GM13976 (cell line): ENCODE measurements at regions not wholly inside any gene's neighbourhood (a gene's known extent, or its start where the extent isn't known, plus 50 kb on each side); places are given as distances from the start of the nearest gene placed in this dataset.

Source experiments
- DNase-seq: peaks from one replicate; pipeline ENCODE4 v3.0.0; 2012; ENCODE audit warnings: low spot score
- CTCF ChIP-seq: IDR thresholded peaks from 2 replicates; pipeline ENCODE4 v1.5.1; 2012; ENCODE audit warnings: borderline replicate concordance, mild to moderate bottlenecking; ENCODE audit not compliant: insufficient read depth; ENCODE audit errors: extremely low read depth, missing control alignments, control extremely low read depth
- in situ Hi-C: fragments of 300-500 bp; cut with MboI; formaldehyde crosslinking; loops from one replicate; pipeline ENCODE4 v1.12.0; 2022; ENCODE audit warnings: low sequenced_read_pairs, mixed read lengths, inconsistent platforms; ENCODE audit not compliant: unreplicated experiment

GRCh38 chr3:144182501-144182900 is 210.9 kb downstream of the DIPK2A start:
- TF ChIP-seq CTCF: no peak
- DNase-seq: no peak
- in situ Hi-C loops: no loop called here

DNA sequence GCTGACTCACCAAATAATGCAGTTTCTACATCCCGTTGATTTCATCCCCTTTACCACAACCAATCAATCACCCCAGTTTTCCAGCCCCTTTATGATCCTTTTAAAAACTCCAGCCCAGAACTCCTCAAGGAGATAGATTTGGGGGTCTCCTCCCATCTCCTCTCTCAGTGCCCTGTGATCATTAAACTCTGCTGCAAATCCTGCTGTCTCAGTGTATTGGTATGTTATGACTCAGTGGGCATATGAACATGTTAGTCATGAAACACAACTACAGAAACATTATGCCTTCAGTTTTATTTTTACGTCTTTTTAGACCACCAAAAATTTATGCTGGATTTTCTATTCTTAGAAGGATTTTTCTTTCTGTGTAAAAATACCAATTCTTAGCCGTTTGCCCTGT is 213.7 kb downstream of the DIPK2A start:
- no peak for DNase-seq
- in situ Hi-C loops: no loop called here
- TF ChIP-seq CTCF: no peak

- no peak for DNase-seq
- no peak for TF ChIP-seq CTCF
- in situ Hi-C loops: no loop called here
These were observed 216.0 kb downstream of the DIPK2A start for GRCh38 chr3:144187531-144188210.

GRCh38 chr3:144189044-144189443 is 217.4 kb downstream of the DIPK2A start:
- in situ Hi-C loops: no loop called here
- no peak for TF ChIP-seq CTCF
- DNase-seq: no peak

- in situ Hi-C loops: no loop called here
- DNase-seq: no peak
- no peak for TF ChIP-seq CTCF
These were observed 225.5 kb downstream of the DIPK2A start for GRCh38 chr3:144197116-144197515.

DNA sequence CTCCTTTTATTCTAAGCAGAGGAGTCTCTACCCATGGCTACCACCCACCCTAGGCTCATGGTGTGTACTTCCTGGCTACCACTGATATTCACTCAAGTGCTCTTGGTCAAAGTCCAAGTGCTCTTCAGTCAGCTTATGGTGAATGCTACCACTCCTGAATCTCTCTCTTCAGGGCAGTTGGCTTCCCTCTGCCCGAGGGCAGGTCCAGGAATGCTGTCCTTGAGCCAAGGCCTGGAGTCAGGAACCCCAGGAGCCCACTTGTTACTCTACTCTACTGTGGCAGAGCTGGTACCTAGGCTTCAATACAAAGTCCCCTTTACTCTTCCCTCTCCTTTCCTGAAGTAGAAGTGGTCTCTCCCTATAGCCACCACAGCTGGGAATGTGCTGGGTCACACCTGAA is 226.0 kb downstream of the DIPK2A start:
- no peak for DNase-seq
- TF ChIP-seq CTCF: no peak
- in situ Hi-C loops: no loop called here
